ENCODE measurements at regions not wholly inside any gene's neighbourhood (a gene's known extent, or its start where the extent isn't known, plus 50 kb on each side); places are given as distances from the start of the nearest gene placed in this dataset.

DNA sequence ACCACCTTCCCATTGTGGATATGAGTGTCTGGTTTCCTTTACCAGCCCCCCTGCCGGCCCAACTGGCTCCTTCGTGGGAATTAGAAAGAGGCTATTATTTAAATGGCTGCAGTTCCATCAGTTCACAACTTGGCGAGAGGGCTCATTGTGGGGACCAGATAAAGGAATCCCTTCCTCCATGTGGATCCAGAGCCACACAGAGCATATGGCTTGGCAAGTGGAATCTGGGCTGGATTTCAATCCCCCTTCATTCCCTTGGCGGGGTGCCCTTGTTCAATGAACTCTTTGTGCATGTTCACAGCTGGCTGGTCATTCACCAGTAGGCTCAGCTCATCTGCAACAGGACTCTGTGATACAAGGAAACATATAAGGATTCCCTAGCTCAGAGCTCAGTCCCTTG is 140.6 kb downstream of the OPN5 start:
- DNase-seq (no peak), ATAC-seq (no peak)
- POLR2A ChIA-PET, result no interaction called here
- intact Hi-C loops (cut with DNase I, micrococcal nuclease), result no loop called here
- Mint-ChIP-seq H3K27ac (no peak overlapping the region), H3K36me3 (ENCODE audit: low read depth) (no peaks in the 10 kb centered on the region), H3K9me3 (ENCODE audit: low read depth) (no peaks in the 10 kb centered on the region), H3K27me3 (no peaks in the 10 kb centered on the region), H3K4me3 (no peak overlapping the region), H3K4me1 (no peaks in the 10 kb centered on the region)
- CTCF ChIA-PET, result no interaction called here

DNA sequence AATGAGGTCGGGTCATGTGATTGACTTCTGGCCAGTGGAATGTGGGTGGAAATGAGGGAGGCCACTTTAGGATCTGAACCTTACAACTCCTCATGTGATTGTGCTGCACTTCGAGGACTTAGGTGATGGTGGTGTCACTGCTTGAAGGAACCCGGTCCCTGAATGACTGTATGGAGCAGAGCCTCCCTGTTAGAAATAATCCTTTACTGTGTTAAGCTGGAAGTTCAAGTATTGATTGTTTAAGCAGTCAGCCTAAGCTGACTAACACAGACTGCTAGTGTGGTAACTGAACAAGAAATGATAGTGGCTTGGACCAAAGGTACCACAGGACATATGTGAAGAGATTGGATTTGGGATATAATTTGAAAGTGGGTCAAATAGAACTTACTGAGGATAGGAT is 138.0 kb downstream of the OPN5 start:
- no peaks in the 10 kb centered on the region for H3K9me3 Mint-ChIP-seq (ENCODE audit: low read depth)
- peaks cover 3% of the 10 kb centered on the region for H3K27me3 Mint-ChIP-seq
- POLR2A ChIA-PET, result no interaction called here
- no peaks in the 10 kb centered on the region for H3K4me1 Mint-ChIP-seq
- ATAC-seq (no peak), DNase-seq (no peak)
- CTCF ChIA-PET, result no interaction called here
- no peak overlapping the region for H3K4me3 Mint-ChIP-seq
- intact Hi-C loops (cut with DNase I, micrococcal nuclease), result no loop called here
- no peak overlapping the region for H3K27ac Mint-ChIP-seq
- H3K36me3 Mint-ChIP-seq (ENCODE audit: low read depth), result no peaks in the 10 kb centered on the region

DNA sequence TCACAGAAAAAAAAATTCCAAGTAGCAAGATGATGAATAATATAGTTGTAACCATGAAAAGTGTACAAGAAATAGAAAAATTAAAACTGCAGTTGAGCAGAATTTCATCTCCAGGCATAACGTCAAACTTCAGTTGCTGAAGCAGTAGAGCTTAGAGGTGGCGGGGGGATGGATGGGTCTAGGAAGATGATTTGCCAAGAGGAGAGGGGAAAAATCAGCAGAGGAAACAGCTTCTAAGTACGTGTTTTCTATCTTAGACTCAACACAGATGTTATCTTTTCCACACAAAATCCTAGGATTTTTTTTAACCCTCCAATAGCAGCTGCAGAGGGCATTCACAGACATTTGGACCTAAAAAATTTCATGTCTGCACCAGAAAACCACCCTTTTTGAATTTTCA is 136.0 kb downstream of the OPN5 start:
- ChIA-PET CTCF (no interaction called here), POLR2A (no interaction called here)
- Mint-ChIP-seq H3K4me3 (no peak overlapping the region), H3K27me3 (peaks cover 3% of the 10 kb centered on the region), H3K9me3 (ENCODE audit: low read depth) (no peaks in the 10 kb centered on the region), H3K27ac (no peak overlapping the region), H3K36me3 (ENCODE audit: low read depth) (no peaks in the 10 kb centered on the region), H3K4me1 (no peaks in the 10 kb centered on the region)
- ATAC-seq (no peak), DNase-seq (no peak)
- intact Hi-C loops (cut with DNase I, micrococcal nuclease), result no loop called here

DNA sequence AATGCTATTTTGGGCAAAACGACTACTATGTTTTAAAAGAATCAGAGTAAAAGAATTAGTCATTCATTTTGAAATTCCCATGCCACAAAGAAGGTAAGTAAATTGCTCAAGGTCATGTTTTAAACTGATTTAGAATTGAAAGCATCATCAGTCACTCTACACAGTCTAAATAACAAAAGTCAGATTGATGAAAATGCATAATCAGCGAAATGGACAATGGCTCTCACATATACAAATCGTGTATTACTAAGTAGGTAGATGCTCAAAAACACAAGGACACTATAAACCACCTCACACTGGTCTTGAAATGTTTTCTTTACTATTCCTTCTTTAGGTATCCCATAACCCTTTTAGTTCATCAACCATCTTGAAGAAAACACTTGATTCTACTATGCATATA is 135.4 kb downstream of the OPN5 start:
- Mint-ChIP-seq H3K27me3 (peaks cover 3% of the 10 kb centered on the region), H3K36me3 (ENCODE audit: low read depth) (no peaks in the 10 kb centered on the region)

DNA sequence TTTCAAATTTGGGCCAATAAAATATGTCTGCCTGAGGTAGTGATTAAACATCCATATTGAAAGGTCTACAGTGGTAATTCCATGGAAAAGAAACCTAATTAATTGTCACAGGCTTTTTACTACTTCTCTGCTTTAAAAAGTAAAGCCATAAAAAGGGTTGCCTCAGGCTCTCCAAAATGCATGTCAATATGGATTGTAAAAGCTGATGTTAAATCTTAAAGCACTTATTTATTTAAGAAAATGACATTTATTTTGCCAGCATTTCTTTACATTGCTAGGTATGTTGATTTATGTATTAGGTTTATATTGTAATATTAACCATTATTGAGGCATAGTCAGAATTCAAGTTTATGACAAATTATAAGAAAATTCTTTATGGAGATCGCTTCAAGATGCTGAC is 133.2 kb downstream of the OPN5 start:
- Mint-ChIP-seq H3K4me3 (no peak overlapping the region), H3K4me1 (no peaks in the 10 kb centered on the region), H3K27ac (no peak overlapping the region), H3K36me3 (ENCODE audit: low read depth) (no peaks in the 10 kb centered on the region), H3K27me3 (peaks cover 10% of the 10 kb centered on the region), H3K9me3 (ENCODE audit: low read depth) (no peaks in the 10 kb centered on the region)
- ATAC-seq (no peak), DNase-seq (no peak)
- ChIA-PET POLR2A (no interaction called here), CTCF (no interaction called here)
- intact Hi-C loops (cut with DNase I, micrococcal nuclease), result no loop called here

More for the DNA sequence above, 135.4 kb downstream of the OPN5 start:
- intact Hi-C loops (cut with DNase I, micrococcal nuclease), result no loop called here
- POLR2A ChIA-PET, result no interaction called here
- no peaks in the 10 kb centered on the region for H3K9me3 Mint-ChIP-seq (ENCODE audit: low read depth)
- H3K4me1 Mint-ChIP-seq, result no peaks in the 10 kb centered on the region
- H3K4me3 Mint-ChIP-seq, result no peak overlapping the region
- CTCF ChIA-PET, result no interaction called here
- no peak overlapping the region for H3K27ac Mint-ChIP-seq
- ATAC-seq, result no peak
- no peak for DNase-seq

DNA sequence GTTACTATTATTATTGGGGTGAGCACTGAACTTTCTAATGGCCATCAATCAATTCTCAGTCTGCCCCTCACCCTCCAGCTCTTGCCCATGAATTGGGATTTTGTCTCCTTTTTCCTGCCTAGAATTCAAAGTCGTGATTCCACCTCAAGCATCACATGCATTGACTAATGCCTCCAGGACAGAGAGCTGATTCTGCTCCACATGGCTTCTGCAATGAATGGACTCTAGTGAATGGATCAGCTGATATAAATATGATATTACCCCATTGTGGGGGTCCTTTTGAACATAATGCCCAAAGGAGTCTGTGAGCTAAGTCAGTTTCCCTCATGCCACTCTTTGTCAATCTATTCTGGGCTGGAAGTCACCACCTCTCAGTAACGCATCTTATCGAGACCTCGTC is 126.4 kb downstream of the OPN5 start:
- ATAC-seq (no peak), DNase-seq (no peak)
- ChIA-PET POLR2A (no interaction called here), CTCF (no interaction called here)
- intact Hi-C loops (cut with DNase I, micrococcal nuclease), result no loop called here
- Mint-ChIP-seq H3K36me3 (ENCODE audit: low read depth) (no peaks in the 10 kb centered on the region), H3K9me3 (ENCODE audit: low read depth) (no peaks in the 10 kb centered on the region), H3K4me3 (no peak overlapping the region), H3K4me1 (no peaks in the 10 kb centered on the region), H3K27ac (no peak overlapping the region), H3K27me3 (peaks cover 7% of the 10 kb centered on the region)

DNA sequence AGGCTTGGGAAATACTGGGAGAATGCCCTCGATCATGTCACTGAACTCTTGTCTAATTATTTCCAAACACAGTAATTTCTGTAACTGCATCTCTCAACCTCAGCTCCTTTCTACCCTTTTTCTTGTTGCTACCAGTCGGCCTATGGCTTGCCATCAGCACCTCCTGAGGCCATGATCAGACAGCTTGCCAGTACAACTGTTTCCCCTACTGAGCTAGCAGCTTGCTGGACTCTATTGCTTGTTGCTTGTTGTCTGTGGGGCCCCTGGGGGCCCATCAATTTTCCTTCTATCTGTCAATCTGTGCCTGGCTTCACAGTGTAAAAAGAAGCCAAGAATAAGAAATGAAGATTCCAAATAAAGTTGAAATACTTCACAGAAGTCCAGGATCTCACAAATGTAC is 123.9 kb downstream of the OPN5 start:
- POLR2A ChIA-PET, result interaction anchor here (0.7 kb wide), 1 partner anchor 643 kb away, joined by 3 read pairs; no protein-coding TSS in a partner anchor
- intact Hi-C loops (cut with DNase I, micrococcal nuclease), result no loop called here
- Mint-ChIP-seq H3K4me3 (no peak overlapping the region), H3K27ac (no peak overlapping the region), H3K4me1 (no peaks in the 10 kb centered on the region), H3K27me3 (no peaks in the 10 kb centered on the region), H3K36me3 (ENCODE audit: low read depth) (no peaks in the 10 kb centered on the region), H3K9me3 (ENCODE audit: low read depth) (no peaks in the 10 kb centered on the region)
- DNase-seq (no peak), ATAC-seq (no peak)
- CTCF ChIA-PET, result no interaction called here

DNA sequence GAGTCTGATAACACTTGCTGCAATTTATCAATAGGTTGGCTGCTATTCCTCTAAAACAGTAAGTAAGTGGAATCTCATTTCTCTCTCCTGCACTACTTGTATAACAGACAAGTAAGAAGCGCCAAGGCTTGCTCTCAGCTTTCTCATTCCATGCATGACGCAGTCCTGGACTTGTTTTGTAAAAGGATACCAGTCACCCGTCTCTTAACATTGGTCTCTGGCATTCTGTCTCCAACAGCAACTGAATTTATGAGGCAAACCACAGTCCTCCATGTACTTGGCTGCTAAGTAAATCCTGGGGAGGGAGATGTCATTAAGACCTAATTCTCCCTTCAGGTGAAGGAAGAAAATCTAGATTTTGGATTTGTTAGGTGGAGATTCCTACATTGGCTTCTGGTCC is 115.4 kb downstream of the OPN5 start:
- DNase-seq (no peak), ATAC-seq (no peak)
- ChIA-PET POLR2A (no interaction called here), CTCF (no interaction called here)
- Mint-ChIP-seq H3K9me3 (ENCODE audit: low read depth) (no peaks in the 10 kb centered on the region), H3K27me3 (no peaks in the 10 kb centered on the region), H3K27ac (no peak overlapping the region), H3K4me3 (no peak overlapping the region), H3K4me1 (no peaks in the 10 kb centered on the region), H3K36me3 (ENCODE audit: low read depth) (no peaks in the 10 kb centered on the region)
- intact Hi-C loops (cut with DNase I, micrococcal nuclease), result no loop called here

DNA sequence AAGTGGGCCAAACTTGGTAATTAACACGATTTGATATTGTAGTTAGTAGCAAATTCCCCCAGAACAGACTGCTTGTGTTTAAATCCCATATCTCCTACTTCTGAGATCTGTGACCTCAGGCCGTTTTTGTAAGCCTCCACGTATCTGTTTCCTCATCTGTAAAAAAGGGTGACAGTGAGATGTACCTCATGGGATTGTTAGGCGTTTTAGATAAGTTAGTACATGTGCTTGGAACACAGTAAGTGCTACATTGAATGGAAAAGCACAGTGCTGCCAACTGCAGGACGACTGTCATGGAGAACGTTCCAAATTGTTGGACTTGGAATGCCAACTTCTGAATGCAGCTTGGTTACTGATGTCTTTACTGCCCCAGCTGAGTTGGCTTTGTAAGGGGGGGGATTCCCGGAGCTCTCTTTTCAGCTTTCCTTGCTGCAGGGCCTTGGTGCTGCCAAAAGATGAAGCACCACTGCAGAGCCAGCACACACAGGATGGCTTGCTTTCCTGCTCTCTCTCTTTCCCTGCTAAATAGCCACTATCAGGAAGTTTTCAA is 108.6 kb downstream of the OPN5 start:
- H3K9me3 Mint-ChIP-seq (ENCODE audit: low read depth), result no peaks in the 10 kb centered on the region

DNA sequence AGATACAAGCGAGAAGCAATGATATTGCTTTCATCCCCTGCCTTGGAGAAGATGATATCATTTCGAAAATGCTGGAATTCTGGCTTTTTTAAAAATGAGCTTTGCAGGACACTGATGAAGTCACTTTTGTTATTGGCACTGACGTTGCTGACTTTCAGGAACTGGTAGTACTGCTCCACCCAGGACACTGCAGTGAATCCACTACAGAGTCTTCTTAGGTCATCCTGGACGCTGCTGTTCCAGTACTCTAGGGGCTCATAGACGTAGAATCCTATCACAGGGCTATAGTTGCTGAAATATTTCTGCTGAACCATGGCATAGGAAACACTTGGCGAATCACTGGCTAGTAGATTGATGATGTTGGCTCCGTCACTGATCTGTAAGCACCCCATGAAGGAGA is 97.2 kb downstream of the OPN5 start:
- Mint-ChIP-seq H3K4me3 (no peak overlapping the region), H3K4me1 (no peaks in the 10 kb centered on the region), H3K36me3 (ENCODE audit: low read depth) (no peaks in the 10 kb centered on the region), H3K27me3 (no peaks in the 10 kb centered on the region), H3K27ac (no peak overlapping the region), H3K9me3 (ENCODE audit: low read depth) (no peaks in the 10 kb centered on the region)
- ChIA-PET POLR2A (no interaction called here), CTCF (no interaction called here)
- intact Hi-C loops (cut with DNase I, micrococcal nuclease), result no loop called here
- ATAC-seq, result no peak
- no peak for DNase-seq

More for the DNA sequence above, 108.6 kb downstream of the OPN5 start:
- Mint-ChIP-seq H3K27ac (no peak overlapping the region), H3K27me3 (peaks cover 2% of the 10 kb centered on the region), H3K36me3 (ENCODE audit: low read depth) (no peaks in the 10 kb centered on the region), H3K4me1 (no peaks in the 10 kb centered on the region), H3K4me3 (no peak overlapping the region)
- DNase-seq (no peak), ATAC-seq (no peak)
- intact Hi-C loops (cut with DNase I, micrococcal nuclease), result no loop called here
- CTCF ChIA-PET, result no interaction called here
- POLR2A ChIA-PET, result no interaction called here
